Keratinocyte (primary cell): ENCODE measurements at regions not wholly inside any gene's neighbourhood (a gene's known extent, or its start where the extent isn't known, plus 50 kb on each side); places are given as distances from the start of the nearest gene placed in this dataset.

ENCODE experiments used
- DNase-seq: peaks from one replicate; pipeline ENCODE4 v3.0.0-alpha.2; 2011; ENCODE audit warnings: low read depth, missing footprints, low spot score
- FAIRE-seq: peaks from 2 replicates; lab custom pipeline; 2011; peaks lifted over from hg19 to GRCh38; lab: Jason Lieb, UNC
- H2AFZ ChIP-seq: 2 replicates; pipeline ENCODE4 v1.6.0; 2012; ENCODE audit warnings: low read length, control low read depth, inconsistent platforms; ENCODE audit not compliant: control insufficient read depth
- H3K27ac ChIP-seq: 2 replicates; pipeline ENCODE4 v1.5.1; 2011; ENCODE audit warnings: low read length; ENCODE audit not compliant: control insufficient read depth, insufficient read depth
- H3K27me3 ChIP-seq: 3 replicates; pipeline ENCODE4 v1.6.0; 2011; ENCODE audit warnings: low read length; ENCODE audit not compliant: control insufficient read depth, insufficient read depth; ENCODE audit errors: extremely low read depth
- H3K36me3 ChIP-seq, 2 experiments: 2 replicates in 1 of 2; 3 replicates in 1 of 2; pipeline ENCODE4 v1.5.1; 2011; ENCODE audit warnings: low read length in 2 of 2, mild to moderate bottlenecking in 1 of 2; ENCODE audit not compliant: control insufficient read depth in 2 of 2, insufficient read depth in 2 of 2; ENCODE audit errors: extremely low read depth in 1 of 2
- H3K4me1 ChIP-seq: 3 replicates; pipeline ENCODE4 v1.5.1; 2011; ENCODE audit warnings: low read length; ENCODE audit not compliant: control insufficient read depth, insufficient read depth; ENCODE audit errors: extremely low read depth
- H3K4me2 ChIP-seq: 3 replicates; pipeline ENCODE4 v1.6.0; 2011; ENCODE audit warnings: low read depth, low read length; ENCODE audit not compliant: control insufficient read depth, insufficient read depth; ENCODE audit errors: extremely low read depth
- H3K4me3 ChIP-seq, 3 experiments: fragments of 200-600 bp in 1 of 3; sonication (generic) in 1 of 3; 2 replicates in 2 of 3; 3 replicates in 1 of 3; pipeline ENCODE4 v1.5.1; 2011 to 2016; ENCODE audit warnings: low read length in 3 of 3, mild to moderate bottlenecking in 3 of 3, control low read depth in 2 of 3, inconsistent platforms in 1 of 3, low read depth in 1 of 3, mixed read lengths in 1 of 3, mixed run types in 1 of 3, moderate library complexity in 1 of 3; ENCODE audit not compliant: control insufficient read depth in 2 of 3, insufficient read depth in 2 of 3; ENCODE audit errors: extremely low read depth in 1 of 3
- H3K79me2 ChIP-seq: 2 replicates; pipeline ENCODE4 v1.6.0; 2012; ENCODE audit warnings: low read length; ENCODE audit not compliant: control insufficient read depth, insufficient read depth
- H3K9ac ChIP-seq: 3 replicates; pipeline ENCODE4 v1.6.0; 2011; ENCODE audit warnings: low read length; ENCODE audit not compliant: control insufficient read depth, insufficient read depth; ENCODE audit errors: extremely low read depth
- H3K9me1 ChIP-seq: 3 replicates; pipeline ENCODE4 v1.6.0; 2011; ENCODE audit warnings: low read length; ENCODE audit not compliant: control insufficient read depth, insufficient read depth; ENCODE audit errors: extremely low read depth
- H3K9me3 ChIP-seq: 2 replicates; pipeline ENCODE4 v1.5.1; 2012; ENCODE audit warnings: low read depth, low read length; ENCODE audit not compliant: control insufficient read depth
- H4K20me1 ChIP-seq: 3 replicates; pipeline ENCODE4 v1.6.0; 2011; ENCODE audit warnings: low read length; ENCODE audit not compliant: control insufficient read depth, insufficient read depth; ENCODE audit errors: extremely low read depth
- CTCF ChIP-seq, 3 experiments: IDR thresholded peaks in 1 of 3; conservative IDR thresholded peaks in 1 of 3; optimal IDR thresholded peaks in 1 of 3; 2 replicates in 2 of 3; 3 replicates in 1 of 3; pipeline versions ENCODE3 to v1.5.1; 2011; ENCODE audit warnings: low read length in 3 of 3, mild to moderate bottlenecking in 3 of 3, moderate library complexity in 2 of 3, control low read depth in 1 of 3, inconsistent platforms in 1 of 3; ENCODE audit not compliant: insufficient read depth in 2 of 3; ENCODE audit errors: extremely low read depth in 1 of 3
- EZH2 ChIP-seq: IDR thresholded peaks from one replicate; pipeline ENCODE4 v1.6.1; 2012; ENCODE audit warnings: inconsistent platforms, mild to moderate bottlenecking, low read length, moderate library complexity
- dilution Hi-C: fragments of 300-500 bp; cut with MboI; formaldehyde crosslinking; loops from one replicate; pipeline ENCODE4 v1.7.0; 2020; ENCODE audit warnings: low sequenced_read_pairs; ENCODE audit not compliant: extremely low pct_ligation_motif_present

- H2AFZ ChIP-seq: no peak overlapping the region
- H3K4me3 ChIP-seq: no peak overlapping the region
- peaks cover under 1% of the 10 kb centered on the region for H3K27me3 ChIP-seq
- no peaks in the 10 kb centered on the region for H3K9me1 ChIP-seq
- H3K4me1 ChIP-seq: no peaks in the 10 kb centered on the region
- H3K79me2 ChIP-seq: no peaks in the 10 kb centered on the region
- no peaks in the 10 kb centered on the region for H3K9me3 ChIP-seq
- FAIRE-seq (no peak), DNase-seq (no peak)
- dilution Hi-C loops: no loop called here
- H3K36me3 ChIP-seq: no peaks in the 10 kb centered on the region
- H3K9ac ChIP-seq: no peak overlapping the region
- no peak overlapping the region for H3K4me2 ChIP-seq
- TF ChIP-seq CTCF (optimal IDR thresholded peaks at IDR 0.05 in 1 of 3, IDR thresholded peaks at IDR 0.05 in 1 of 3, conservative IDR thresholded peaks at IDR 0.05 in 1 of 3; ENCODE audit: extremely low read depth in 1 of 3, insufficient read depth in 2 of 3, low read length in 3 of 3) (no peak), EZH2 (no peak)
- H4K20me1 ChIP-seq: no peaks in the 10 kb centered on the region
- H3K27ac ChIP-seq: no peak overlapping the region
Observed at GRCh38 chr1:228944296-228944695, 209.0 kb downstream of the RHOU start.

- Histone ChIP-seq H3K4me2 (no peak overlapping the region), H3K27ac (no peak overlapping the region), H3K4me3 (no peak overlapping the region), H3K79me2 (no peaks in the 10 kb centered on the region), H3K27me3 (no peaks in the 10 kb centered on the region), H3K9ac (no peak overlapping the region), H3K36me3 (no peaks in the 10 kb centered on the region), H4K20me1 (no peaks in the 10 kb centered on the region), H3K4me1 (no peaks in the 10 kb centered on the region), H3K9me1 (no peaks in the 10 kb centered on the region), H2AFZ (no peak overlapping the region), H3K9me3 (no peaks in the 10 kb centered on the region)
- TF ChIP-seq EZH2: no peak
- no peak for TF ChIP-seq CTCF (optimal IDR thresholded peaks at IDR 0.05 in 1 of 3, IDR thresholded peaks at IDR 0.05 in 1 of 3, conservative IDR thresholded peaks at IDR 0.05 in 1 of 3; ENCODE audit: extremely low read depth in 1 of 3, insufficient read depth in 2 of 3, low read length in 3 of 3)
- dilution Hi-C loops: no loop called here
- FAIRE-seq (no peak), DNase-seq (no peak)
Observed at GRCh38 chr1:228944935-228945371, 209.7 kb downstream of the RHOU start.
